Stomach (tissue), 8 donors: ENCODE measurements at regions not wholly inside any gene's neighbourhood (a gene's known extent, or its start where the extent isn't known, plus 50 kb on each side); places are given as distances from the start of the nearest gene placed in this dataset.
A peak's percentile ranks its signal among the peaks of the same experiment; 100 is the strongest.
"Not testable (repeated sequence)": the region's sequence is repeated elsewhere in the genome, so short reads cannot be mapped to it uniquely, and the experiment has no call there.

Source experiments
- DNase-seq, 2 donors: peaks; one replicate each; pipeline versions ENCODE4 v3.0.0 to v3.0.0-alpha.2; 2013 to 2019
- H3K27ac ChIP-seq, 5 donors: fragments of 200-600 bp in 4 of 5; sonication (generic) in 4 of 5; one replicate each; pipeline ENCODE4 v1.5.1; 2013 to 2019; ENCODE audit warnings: mild to moderate bottlenecking in 1 of 5, moderate library complexity in 1 of 5
- H3K27me3 ChIP-seq, 3 donors: fragments of 200-600 bp; sonication (generic); one replicate each; pipeline ENCODE4 v1.5.1; 2017 to 2019; ENCODE audit warnings: mixed run types in 1 of 3
- H3K36me3 ChIP-seq, 4 donors: fragments of 200-600 bp; sonication (generic); 1 replicate in 3 of 4; 2 replicates in 1 of 4; pipeline ENCODE4 v1.5.1; 2016 to 2019
- H3K4me1 ChIP-seq, 4 donors: fragments of 200-600 bp; sonication (generic); one replicate each; pipeline ENCODE4 v1.5.1; 2016 to 2019
- H3K4me3 ChIP-seq, 4 donors: fragments of 200-600 bp; sonication (generic) in 3 of 4; one replicate each; pipeline ENCODE4 v1.5.1; 2016 to 2019; ENCODE audit warnings: mild to moderate bottlenecking in 1 of 4
- H3K9me3 ChIP-seq, 4 donors: fragments of 200-600 bp; sonication (generic); one replicate each; pipeline ENCODE4 v1.5.1; 2016 to 2019
- EP300 ChIP-seq: sonication (generic); formaldehyde crosslinking; IDR thresholded peaks from one replicate; pipeline ENCODE4 v1.6.1; 2017; ENCODE audit warnings: antibody characterized with exemption
- POLR2A ChIP-seq, 4 donors: fragments of 450-650 bp; IDR thresholded peaks; one replicate each; pipeline ENCODE4 v1.6.1; 2016; ENCODE audit warnings: antibody characterized with exemption in 4 of 4, control low read depth in 2 of 4, mild to moderate bottlenecking in 1 of 4, moderate library complexity in 1 of 4
- POLR2AphosphoS5 ChIP-seq, 3 donors: sonication (generic); formaldehyde crosslinking; IDR thresholded peaks; one replicate each; pipeline ENCODE4 v1.6.1; 2016; ENCODE audit warnings: antibody characterized with exemption in 3 of 3
- WGBS, 5 donors: extraction: QIAGEN DNeasy Blood & Tissue Kit in 3 of 5; methylation state at CpG; one replicate each; pipeline versions ENCODE4 v1.1.5 to v1.1.7; 2013 to 2018; 5-methylcytosine and 5-hydroxymethylcytosine counted together
- intact Hi-C: fragments of 100-400 bp; cut with DNase I; formaldehyde crosslinking; loops from one replicate; pipeline ENCODE4 v1.15.1; 2023; ENCODE audit warnings: low total_unique reads
- TF ChIP-seq, protein P1 (sequence below), 7 experiments: fragments of 450-650 bp in 4 of 7; fragments of 200-600 bp in 3 of 7; sonication (generic) in 3 of 7; IDR thresholded peaks; one replicate each; pipeline ENCODE4 v1.5.1; 2016 to 2019; ENCODE audit warnings: antibody characterized with exemption in 7 of 7, control low read depth in 2 of 7, mild to moderate bottlenecking in 1 of 7
- donor health status: healthy with polysubstance abuse.
- donor health status: Bipolar disorder and iron deficiency.
- donor health status: healthy.

DNA sequence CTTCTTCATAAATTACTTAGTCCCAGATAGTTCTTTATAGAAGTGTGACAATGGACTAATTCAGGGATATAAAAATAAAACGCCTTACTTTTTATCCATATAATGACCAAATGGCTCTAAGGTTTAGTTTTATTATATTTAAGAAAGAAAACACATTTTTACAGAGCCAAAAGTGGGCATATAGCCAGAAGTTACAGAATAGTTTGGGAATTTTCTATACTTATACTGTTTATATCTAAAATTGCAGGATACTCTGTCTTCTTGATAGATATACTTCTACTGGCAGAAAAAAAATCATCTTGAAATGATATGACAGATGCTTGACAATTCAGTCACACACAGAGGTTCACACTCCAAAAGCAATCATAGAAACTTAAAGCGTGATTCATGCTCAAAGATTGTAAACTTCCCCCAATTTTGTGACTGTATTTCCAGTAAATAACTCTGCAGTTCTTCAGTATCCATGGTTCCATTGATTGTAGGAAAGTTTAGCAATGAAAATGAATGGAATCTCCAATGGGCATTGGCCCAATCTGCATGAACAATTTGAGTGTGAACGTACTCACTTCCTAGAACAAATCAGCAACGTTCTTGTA lies 307.8 kb downstream of the NOVA1 start:
- intact Hi-C loops, result no loop called here
- peak in 1 of 2 donors; percentile 48 for DNase-seq
- Histone ChIP-seq H3K4me3 (no peak overlapping the region), H3K27ac (no peak overlapping the region), H3K27me3 (no peaks in the 10 kb centered on the region), H3K9me3 (no peaks in the 10 kb centered on the region), H3K36me3 (no peaks in the 10 kb centered on the region), H3K4me1 (no peaks in the 10 kb centered on the region)
- WGBS, 5 donors, result 42 to 61% (median 45%) methylated on average over 4 of the region's 4 CpGs
- TF ChIP-seq EP300 (no peak), POLR2AphosphoS5 (IDR thresholded peaks at IDR 0.05) (no peak), POLR2A (IDR thresholded peaks at IDR 0.05) (no peak)

DNA sequence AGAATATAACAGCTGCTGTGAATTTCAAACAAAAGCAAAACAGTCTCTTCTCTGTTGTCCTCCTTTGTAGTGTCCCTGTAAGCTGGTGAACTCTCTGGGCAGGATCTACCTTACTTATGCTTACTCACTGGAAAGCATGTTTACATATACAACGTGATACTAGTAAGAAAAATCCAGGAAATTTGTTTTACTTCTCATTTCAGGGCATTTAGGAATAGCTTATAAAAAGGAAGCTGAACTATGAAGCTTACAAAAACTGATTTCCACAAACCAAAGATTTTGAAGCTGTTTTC lies 311.0 kb downstream of the NOVA1 start:
- no peak for DNase-seq
- no peaks in the 10 kb centered on the region for H3K27me3 ChIP-seq
- TF ChIP-seq EP300, result no peak
- no peak for TF ChIP-seq POLR2AphosphoS5 (IDR thresholded peaks at IDR 0.05)
- H3K4me1 ChIP-seq, result peaks cover 0 to 9% (median 2%) of the 10 kb centered on the region in 4 donors
- H3K36me3 ChIP-seq, result no peaks in the 10 kb centered on the region
- H3K4me3 ChIP-seq, result no peak overlapping the region
- H3K27ac ChIP-seq, result no peak overlapping the region
- intact Hi-C loops, result no loop called here
- no peaks in the 10 kb centered on the region for H3K9me3 ChIP-seq
- WGBS, 5 donors, result 0 to 7% (median 3%) methylated on average over 1 of the region's 1 CpG

DNA sequence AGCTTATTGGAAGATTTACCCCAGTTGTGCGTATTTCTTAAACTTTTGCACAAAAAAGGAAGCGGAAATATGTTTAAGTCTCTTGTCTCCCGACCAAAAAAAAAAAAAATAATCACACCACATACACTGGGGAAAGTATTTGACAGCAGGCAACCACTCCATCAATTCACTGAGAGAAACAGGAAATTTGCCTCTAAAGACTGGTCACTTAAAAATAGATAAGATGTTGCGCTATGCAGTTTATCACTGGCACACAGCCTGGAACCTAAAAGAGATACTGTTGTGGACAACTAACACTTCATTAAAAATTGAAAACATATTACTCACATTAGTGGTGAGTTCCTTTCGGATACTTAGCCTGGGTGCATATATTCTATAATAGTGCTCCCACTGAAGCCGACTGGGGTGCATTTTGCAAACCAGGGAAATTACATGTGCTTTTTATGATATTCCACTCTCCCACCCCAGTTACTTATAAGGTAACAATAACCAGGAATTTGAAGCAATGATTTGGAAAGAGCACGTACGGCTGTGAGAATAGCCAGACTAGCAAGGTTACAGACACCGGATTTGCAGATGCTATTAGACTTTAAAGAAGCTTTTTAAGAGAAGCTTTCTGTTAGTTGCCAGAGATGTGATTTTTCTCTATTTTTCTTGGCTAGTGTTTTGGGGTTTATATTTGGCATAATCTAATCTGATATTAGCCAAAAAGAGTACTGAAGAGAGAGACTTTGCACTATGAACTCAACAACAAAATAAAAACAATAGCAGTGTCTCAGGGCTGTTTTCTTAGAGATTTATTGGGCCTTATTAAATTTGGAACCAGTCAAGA lies 311.5 kb downstream of the NOVA1 start:
- intact Hi-C loops, result no loop called here
- Histone ChIP-seq H3K27ac (no peak overlapping the region), H3K9me3 (no peaks in the 10 kb centered on the region), H3K36me3 (no peaks in the 10 kb centered on the region), H3K4me1 (peaks cover 0 to 15% (median 4%) of the 10 kb centered on the region in 4 donors), H3K27me3 (no peaks in the 10 kb centered on the region), H3K4me3 (no peak overlapping the region)
- peak in 1 of 2 donors; percentile 46 for DNase-seq
- TF ChIP-seq EP300 (no peak), POLR2AphosphoS5 (IDR thresholded peaks at IDR 0.05) (no peak), POLR2A (IDR thresholded peaks at IDR 0.05) (no peak)
- TF ChIP-seq, protein P1, sequence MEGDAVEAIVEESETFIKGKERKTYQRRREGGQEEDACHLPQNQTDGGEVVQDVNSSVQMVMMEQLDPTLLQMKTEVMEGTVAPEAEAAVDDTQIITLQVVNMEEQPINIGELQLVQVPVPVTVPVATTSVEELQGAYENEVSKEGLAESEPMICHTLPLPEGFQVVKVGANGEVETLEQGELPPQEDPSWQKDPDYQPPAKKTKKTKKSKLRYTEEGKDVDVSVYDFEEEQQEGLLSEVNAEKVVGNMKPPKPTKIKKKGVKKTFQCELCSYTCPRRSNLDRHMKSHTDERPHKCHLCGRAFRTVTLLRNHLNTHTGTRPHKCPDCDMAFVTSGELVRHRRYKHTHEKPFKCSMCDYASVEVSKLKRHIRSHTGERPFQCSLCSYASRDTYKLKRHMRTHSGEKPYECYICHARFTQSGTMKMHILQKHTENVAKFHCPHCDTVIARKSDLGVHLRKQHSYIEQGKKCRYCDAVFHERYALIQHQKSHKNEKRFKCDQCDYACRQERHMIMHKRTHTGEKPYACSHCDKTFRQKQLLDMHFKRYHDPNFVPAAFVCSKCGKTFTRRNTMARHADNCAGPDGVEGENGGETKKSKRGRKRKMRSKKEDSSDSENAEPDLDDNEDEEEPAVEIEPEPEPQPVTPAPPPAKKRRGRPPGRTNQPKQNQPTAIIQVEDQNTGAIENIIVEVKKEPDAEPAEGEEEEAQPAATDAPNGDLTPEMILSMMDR (IDR thresholded peaks at IDR 0.05), result no peak
- WGBS, 5 donors, result 39 to 58% (median 52%) methylated on average over 9 of the region's 9 CpGs

GRCh38 chr14:26282578-26282977 lies 315.3 kb downstream of the NOVA1 start:
- DNase-seq, result no peak
- Histone ChIP-seq H3K27ac (no peak overlapping the region), H3K4me1 (peaks cover 0 to 16% (median 5%) of the 10 kb centered on the region in 4 donors), H3K36me3 (no peaks in the 10 kb centered on the region), H3K9me3 (no peaks in the 10 kb centered on the region), H3K27me3 (no peaks in the 10 kb centered on the region), H3K4me3 (no peak overlapping the region)
- intact Hi-C loops, result no loop called here
- TF ChIP-seq EP300, result no peak
- TF ChIP-seq, protein P1 (IDR thresholded peaks at IDR 0.05), result no peak
- TF ChIP-seq POLR2A (IDR thresholded peaks at IDR 0.05), result no peak
- no peak for TF ChIP-seq POLR2AphosphoS5 (IDR thresholded peaks at IDR 0.05)
- 81 to 85% (median 84%) methylated on average over 2 of the region's 2 CpGs for WGBS, 5 donors

- DNase-seq, H3K27me3 ChIP-seq, intact Hi-C loops, H3K4me3 ChIP-seq, H3K9me3 ChIP-seq, H3K27ac ChIP-seq, H3K36me3 ChIP-seq: not testable (repeated sequence)
- WGBS, 5 donors, result 53 to 78% (median 66%) methylated on average over 5 of the region's 5 CpGs
- H3K4me1 ChIP-seq, result peaks cover 0 to 16% (median 5%) of the 10 kb centered on the region in 4 donors
These were observed 315.8 kb downstream of the NOVA1 start for GRCh38 chr14:26282011-26282410.
